HepG2 (cell line): ENCODE measurements at regions not wholly inside any gene's neighbourhood (a gene's known extent, or its start where the extent isn't known, plus 50 kb on each side); places are given as distances from the start of the nearest gene placed in this dataset.

Experiments
- ATAC-seq: fragments of 200-7000 bp; cut with Tn5 transposase; 3 replicates; pipeline ENCODE4 v1.9.1; 2020; ENCODE audit warnings: mild to moderate bottlenecking, moderate library complexity
- BruUV-seq: library from RNA; stranded (reverse); fragments of 400-500 nt; replicated peaks from 2 replicates; lab custom pipeline; 2021; lab: Mats Ljungman, UMichigan
- CTCF ChIA-PET: fragments of 300-600 bp; formaldehyde crosslinking; extraction: SDS; loops from one replicate; lab custom pipeline; 2021; ENCODE audit warnings: low total read pairs, inconsistent platforms, low intra/inter-chr PET ratio; lab: Yijun Ruan, JAX
- POLR2A ChIA-PET: fragments of 350-600 bp; sonication (Branson Sonifier 250); formaldehyde crosslinking; loops from one replicate; lab custom pipeline; 2020; ENCODE audit warnings: antibody characterized with exemption, inconsistent platforms; lab: Yijun Ruan, JAX
- DNase-seq: peaks from one replicate; pipeline ENCODE4 v3.0.0-alpha.2; 2015; ENCODE audit warnings: low spot score
- FAIRE-seq: peaks from 3 replicates; lab custom pipeline; 2011; peaks lifted over from hg19 to GRCh38; lab: Jason Lieb, UNC
- H2AFZ ChIP-seq: one replicate; pipeline ENCODE4 v1.6.1; 2011; ENCODE audit warnings: low read length, inconsistent platforms
- H3K27ac ChIP-seq: fragments of 300-600 bp; 3 replicates; pipeline ENCODE4 v1.8.0; 2011; ENCODE audit warnings: mixed run types, mild to moderate bottlenecking, mixed read lengths, low read length, inconsistent platforms; ENCODE audit not compliant: insufficient read depth; ENCODE audit errors: extremely low read length
- H3K27me3 ChIP-seq, 2 experiments: fragments of 200-600 bp in 1 of 2; 2 replicates in 1 of 2; 3 replicates in 1 of 2; pipeline versions ENCODE4 v1.6.0 to v1.8.0; 2011; ENCODE audit warnings: low read length in 2 of 2, mild to moderate bottlenecking in 2 of 2, moderate library complexity in 2 of 2, inconsistent platforms in 1 of 2; ENCODE audit not compliant: insufficient read depth in 2 of 2, control insufficient read depth in 1 of 2
- H3K36me3 ChIP-seq, 2 experiments: fragments of 200-600 bp in 1 of 2; replicated peaks in 1 of 2; 2 replicates in 1 of 2; 3 replicates in 1 of 2; pipeline versions ENCODE4 v1.5.1 to v1.8.0; 2011; ENCODE audit warnings: low read length in 2 of 2, inconsistent platforms in 1 of 2; ENCODE audit not compliant: insufficient read depth in 2 of 2, control insufficient read depth in 1 of 2
- H3K4me1 ChIP-seq: 2 replicates; pipeline ENCODE4 v1.5.1; 2012; ENCODE audit warnings: low read length, inconsistent platforms; ENCODE audit not compliant: insufficient read depth
- H3K4me2 ChIP-seq: 2 replicates; pipeline ENCODE4 v1.6.0; 2011; ENCODE audit warnings: low read depth, low read length, inconsistent platforms
- H3K4me3 ChIP-seq, 3 experiments: fragments of 200-600 bp in 1 of 3; sonication (generic), shearing (Covaris generic) in 1 of 3; replicated peaks in 1 of 3; 2 replicates each; pipeline ENCODE4 v1.5.1; 2011 to 2016; ENCODE audit warnings: low read length in 3 of 3, inconsistent platforms in 2 of 3, low read depth in 2 of 3, mild to moderate bottlenecking in 2 of 3, control low read depth in 1 of 3, mixed read lengths in 1 of 3; ENCODE audit not compliant: insufficient read depth in 1 of 3
- H3K79me2 ChIP-seq: one replicate; pipeline ENCODE4 v1.6.1; 2011; ENCODE audit warnings: low read length, inconsistent platforms; ENCODE audit not compliant: insufficient read depth
- H3K9ac ChIP-seq: 2 replicates; pipeline ENCODE4 v1.6.0; 2011; ENCODE audit warnings: mild to moderate bottlenecking, low read depth, low read length, inconsistent platforms; ENCODE audit not compliant: insufficient read depth
- H3K9me3 ChIP-seq: 2 replicates; pipeline ENCODE4 v1.5.1; 2012; ENCODE audit warnings: mild to moderate bottlenecking, low read length
- H4K20me1 ChIP-seq: 2 replicates; pipeline ENCODE4 v1.6.0; 2011; ENCODE audit warnings: inconsistent platforms, mild to moderate bottlenecking, low read length, moderate library complexity; ENCODE audit not compliant: insufficient read depth
- AKNA ChIP-seq: sonication (generic); formaldehyde crosslinking; IDR thresholded peaks from 2 replicates; pipeline ENCODE4 v1.4.0; 2020; ENCODE audit warnings: missing genetic modification reagents, borderline replicate concordance
- CAMTA2 ChIP-seq: sonication (generic); formaldehyde crosslinking; IDR thresholded peaks from 2 replicates; pipeline ENCODE4 v1.4.0; 2020; ENCODE audit warnings: mild to moderate bottlenecking, missing genetic modification reagents, borderline replicate concordance
- EP300 ChIP-seq, 3 experiments: sonication (generic) in 1 of 3; formaldehyde crosslinking in 1 of 3; IDR thresholded peaks; 2 replicates each; pipeline versions ENCODE4 v1.5.1 to v1.6.1; 2011 to 2020; ENCODE audit warnings: low read depth in 2 of 3, low read length in 2 of 3, borderline replicate concordance in 1 of 3, improper control_type of control experiment in 1 of 3, mild to moderate bottlenecking in 1 of 3, missing genetic modification reagents in 1 of 3, moderate library complexity in 1 of 3
- FOXA1 ChIP-seq, 2 experiments: fragments of 450-650 bp in 1 of 2; sonication (generic) in 1 of 2; formaldehyde crosslinking in 1 of 2; IDR thresholded peaks; 2 replicates each; pipeline versions ENCODE4 v1.4.0 to v1.6.1; 2016 to 2020; ENCODE audit warnings: missing genetic modification reagents in 1 of 2
- KLF12 ChIP-seq: sonication (generic); formaldehyde crosslinking; IDR thresholded peaks from 2 replicates; pipeline ENCODE4 v1.4.0; 2020; ENCODE audit warnings: missing genetic modification reagents, borderline replicate concordance
- NFRKB ChIP-seq: fragments of 450-650 bp; IDR thresholded peaks from 2 replicates; pipeline ENCODE4 v1.6.1; 2017
- PLRG1 ChIP-seq: fragments of 450-650 bp; conservative IDR thresholded peaks from 2 replicates; pipeline ENCODE4 v1.6.1; 2016
- RAD51 ChIP-seq: fragments of 450-650 bp; IDR thresholded peaks from 2 replicates; pipeline ENCODE4 v1.6.1; 2016; ENCODE audit warnings: borderline replicate concordance
- ZFP41 ChIP-seq: sonication (generic); formaldehyde crosslinking; IDR thresholded peaks from 2 replicates; pipeline ENCODE4 v1.4.0; 2020; ENCODE audit warnings: mild to moderate bottlenecking, missing genetic modification reagents, borderline replicate concordance
- ZNF331 ChIP-seq: sonication (generic); formaldehyde crosslinking; IDR thresholded peaks from 2 replicates; pipeline ENCODE4 v1.4.0; 2020; ENCODE audit warnings: missing genetic modification reagents
- ZNF558 ChIP-seq: sonication (generic); formaldehyde crosslinking; IDR thresholded peaks from 2 replicates; pipeline ENCODE4 v1.9.0; 2022; ENCODE audit warnings: mild to moderate bottlenecking, missing genetic modification reagents, borderline replicate concordance
- ZNF749 ChIP-seq: sonication (generic); formaldehyde crosslinking; IDR thresholded peaks from 2 replicates; pipeline ENCODE4 v1.8.0; 2022; ENCODE audit warnings: mild to moderate bottlenecking, missing genetic modification reagents, moderate library complexity, borderline replicate concordance
- in situ Hi-C: cut with HindIII; loops from 2 replicates; pipeline ENCODE4 v1.10.0; 2017; ENCODE audit warnings: low pct_unique_long_range_greater_than_20kb; ENCODE audit not compliant: extremely low pct_ligation_motif_present
- intact Hi-C: fragments of 100-400 bp; cut with micrococcal nuclease; formaldehyde crosslinking; loops from one replicate; pipeline ENCODE4 v1.10.0; 2022; ENCODE audit not compliant: unreplicated experiment

GRCh38 chr1:172724232-172724631, 65.3 kb downstream of the FASLG start:
- in situ Hi-C loops (loop anchor here (10.0 kb wide), 2 partner anchors 109 to 299 kb away; partner anchors contain the start of gene C1orf105), intact Hi-C loops (no loop called here)
- H3K36me3 ChIP-seq, result no peaks in the 10 kb centered on the region
- no peak overlapping the region for H3K27ac ChIP-seq
- FAIRE-seq (no peak), DNase-seq (no peak), ATAC-seq (no peak)
- no peaks in the 10 kb centered on the region for H3K27me3 ChIP-seq
- ChIA-PET CTCF (no interaction called here), POLR2A (no interaction called here)
- no peak overlapping the region for H3K4me3 ChIP-seq
- no peaks in the 10 kb centered on the region for H3K4me1 ChIP-seq
- no TSS peak for BruUV-seq
- peaks cover 6% of the 10 kb centered on the region; the same call in 1 of the 2 replicates for H3K9me3 ChIP-seq
- TF ChIP-seq ZFP41 (CRISPR knock-in tag), result no peak
- TF ChIP-seq KLF12, result no peak
- TF ChIP-seq ZNF749 (CRISPR knock-in tag), result no peak
- no peak for TF ChIP-seq FOXA1 (IDR thresholded peaks at IDR 0.05)
- no peak for TF ChIP-seq FOXA1 (CRISPR knock-in tag; IDR thresholded peaks at IDR 0.05)
- no peak for TF ChIP-seq PLRG1
- no peak for TF ChIP-seq RAD51
- TF ChIP-seq ZNF558 (CRISPR knock-in tag), result no peak
- no peak for TF ChIP-seq ZNF331 (CRISPR knock-in tag)
- TF ChIP-seq CAMTA2 (CRISPR knock-in tag), result no peak
- TF ChIP-seq AKNA, result no peak
- TF ChIP-seq EP300 (IDR thresholded peaks at IDR 0.05; ENCODE audit: low read depth in 2 of 2, low read length in 2 of 2), result no peak
- TF ChIP-seq EP300 (CRISPR knock-in tag; IDR thresholded peaks at IDR 0.05; ENCODE audit: borderline replicate concordance), result no peak
- TF ChIP-seq NFRKB, result no peak
- no peaks in the 10 kb centered on the region for H4K20me1 ChIP-seq
- no peak overlapping the region for H3K9ac ChIP-seq
- no peak overlapping the region for H2AFZ ChIP-seq
- no peak overlapping the region for H3K4me2 ChIP-seq
- H3K79me2 ChIP-seq, result no peaks in the 10 kb centered on the region
